ENCODE measurements at regions not wholly inside any gene's neighbourhood (a gene's known extent, or its start where the extent isn't known, plus 50 kb on each side); places are given as distances from the start of the nearest gene placed in this dataset.

- TF ChIP-seq ZNF740 (CRISPR knock-in tag; IDR thresholded peaks at IDR 0.05) = no peak
- TF ChIP-seq ZNF740 (tag; IDR thresholded peaks at IDR 0.05) = no peak
- TF ChIP-seq ZFPM2 (CRISPR knock-in tag; IDR thresholded peaks at IDR 0.05) = no peak
- no peak for TF ChIP-seq ZNF324 (CRISPR knock-in tag; IDR thresholded peaks at IDR 0.05)
- no peak for TF ChIP-seq ZBTB9 (CRISPR knock-in tag; IDR thresholded peaks at IDR 0.05)
- no peak for TF ChIP-seq ZNF24 (IDR thresholded peaks at IDR 0.05)
- TF ChIP-seq TAF7 (tag; IDR thresholded peaks at IDR 0.05) = no peak
These were observed 181.0 kb downstream of the CHRDL1 start (continued) for GRCh38 chrX:110614596-110614995.
